H9 (cell line): ENCODE measurements at regions not wholly inside any gene's neighbourhood (a gene's known extent, or its start where the extent isn't known, plus 50 kb on each side); places are given as distances from the start of the nearest gene placed in this dataset.

Experiments
- DNase-seq: peaks from one replicate; pipeline ENCODE4 v3.0.0-alpha.2; 2017
- H2AFZ ChIP-seq: one replicate; pipeline ENCODE4 v1.6.1; 2013; ENCODE audit warnings: mild to moderate bottlenecking, low read length, control low read depth, moderate library complexity
- H2AK5ac ChIP-seq: 2 replicates; pipeline ENCODE4 v1.6.1; 2013; ENCODE audit warnings: low read length, control low read depth, mixed read lengths; ENCODE audit not compliant: insufficient read length
- H2BK120ac ChIP-seq: one replicate; pipeline ENCODE4 v1.6.1; 2013; ENCODE audit warnings: low read depth, mild to moderate bottlenecking, low read length, control low read depth, inconsistent platforms; ENCODE audit not compliant: poor library complexity, severe bottlenecking
- H2BK12ac ChIP-seq: 2 replicates; pipeline ENCODE4 v1.6.1; 2013; ENCODE audit warnings: low read length, control low read depth, mixed read lengths, low read depth; ENCODE audit not compliant: insufficient read length
- H2BK15ac ChIP-seq: 2 replicates; pipeline ENCODE4 v1.6.1; 2013; ENCODE audit warnings: low read depth, low read length, control low read depth
- H2BK20ac ChIP-seq: one replicate; pipeline ENCODE4 v1.6.1; 2013; ENCODE audit warnings: low read depth, mild to moderate bottlenecking, low read length, control low read depth, inconsistent platforms; ENCODE audit not compliant: poor library complexity, severe bottlenecking
- H2BK5ac ChIP-seq: 2 replicates; pipeline ENCODE4 v1.6.1; 2013; ENCODE audit warnings: low read length, control low read depth, mixed read lengths; ENCODE audit not compliant: insufficient read length
- H3K14ac ChIP-seq: 2 replicates; pipeline ENCODE4 v1.6.1; 2013; ENCODE audit warnings: low read length, control low read depth; ENCODE audit not compliant: insufficient read depth
- H3K18ac ChIP-seq: 2 replicates; pipeline ENCODE4 v1.6.1; 2013; ENCODE audit warnings: low read depth, mild to moderate bottlenecking, mixed read lengths, low read length, control low read depth; ENCODE audit not compliant: insufficient read length
- H3K23ac ChIP-seq: 2 replicates; pipeline ENCODE4 v1.6.1; 2013; ENCODE audit warnings: low read length, control low read depth, mixed read lengths, low read depth; ENCODE audit not compliant: insufficient read length
- H3K23me2 ChIP-seq: 2 replicates; pipeline ENCODE4 v1.6.1; 2013; ENCODE audit warnings: low read depth, mild to moderate bottlenecking, mixed read lengths, low read length, control low read depth; ENCODE audit not compliant: insufficient read length, poor library complexity, severe bottlenecking
- H3K27ac ChIP-seq: 2 replicates; pipeline ENCODE4 v1.5.1; 2013; ENCODE audit warnings: low read length, control low read depth, mixed read lengths, low read depth; ENCODE audit not compliant: insufficient read length
- H3K27me3 ChIP-seq: 2 replicates; pipeline ENCODE4 v1.6.1; 2013; ENCODE audit warnings: low read length, control low read depth, inconsistent platforms; ENCODE audit not compliant: insufficient read depth
- H3K4ac ChIP-seq: 2 replicates; pipeline ENCODE4 v1.6.1; 2013; ENCODE audit warnings: low read depth, mild to moderate bottlenecking, control low read depth, inconsistent platforms, low read length, moderate library complexity
- H3K4me1 ChIP-seq: 2 replicates; pipeline ENCODE4 v1.6.1; 2013; ENCODE audit warnings: low read length, control low read depth, inconsistent platforms; ENCODE audit not compliant: insufficient read depth
- H3K4me2 ChIP-seq: 2 replicates; pipeline ENCODE4 v1.6.1; 2013; ENCODE audit warnings: low read length, control low read depth, mixed read lengths; ENCODE audit not compliant: insufficient read length, insufficient read depth
- H3K56ac ChIP-seq: 2 replicates; pipeline ENCODE4 v1.6.1; 2013; ENCODE audit warnings: low read depth, mild to moderate bottlenecking, mixed read lengths, low read length, control low read depth; ENCODE audit not compliant: insufficient read length
- H3K79me1 ChIP-seq: 2 replicates; pipeline ENCODE4 v1.6.1; 2013; ENCODE audit warnings: low read depth, mild to moderate bottlenecking, moderate library complexity, low read length, control low read depth, inconsistent platforms; ENCODE audit not compliant: insufficient read depth, poor library complexity, severe bottlenecking
- H3K79me2 ChIP-seq: 2 replicates; pipeline ENCODE4 v1.6.1; 2013; ENCODE audit warnings: low read length, control low read depth, inconsistent platforms; ENCODE audit not compliant: insufficient read depth
- H3K9ac ChIP-seq: 2 replicates; pipeline ENCODE4 v1.6.1; 2013; ENCODE audit warnings: low read length, control low read depth, mixed read lengths; ENCODE audit not compliant: insufficient read length; ENCODE audit errors: extremely low read depth
- H3K9me3 ChIP-seq: one replicate; pipeline ENCODE4 v1.6.1; 2013; ENCODE audit warnings: low read depth, low read length, inconsistent platforms; ENCODE audit not compliant: control insufficient read depth
- H3T11ph ChIP-seq: one replicate; pipeline ENCODE4 v1.6.1; 2013; ENCODE audit warnings: mild to moderate bottlenecking, low read length, control low read depth, inconsistent platforms
- H4K20me1 ChIP-seq: one replicate; pipeline ENCODE4 v1.6.1; 2013; ENCODE audit not compliant: control insufficient read depth, insufficient read length, insufficient read depth
- H4K5ac ChIP-seq: 2 replicates; pipeline ENCODE4 v1.6.1; 2013; ENCODE audit warnings: low read depth, mild to moderate bottlenecking, mixed read lengths, low read length, control low read depth; ENCODE audit not compliant: insufficient read length
- H4K8ac ChIP-seq: replicated peaks from 2 replicates; pipeline ENCODE4 v1.6.1; 2013; ENCODE audit warnings: low read length, control low read depth, mixed read lengths, low read depth; ENCODE audit not compliant: insufficient read length
- H4K91ac ChIP-seq: 2 replicates; pipeline ENCODE4 v1.6.1; 2013; ENCODE audit warnings: low read depth, mild to moderate bottlenecking, moderate library complexity, mixed read lengths, low read length, control low read depth; ENCODE audit not compliant: insufficient read length
- H3K27ac Mint-ChIP-seq, 3 experiments: 2 replicates in 2 of 3; 3 replicates in 1 of 3; pipeline ENCODE4 v1.8.0; 2020 to 2021; ENCODE audit warnings: mixed read lengths in 3 of 3, mild to moderate bottlenecking in 1 of 3, moderate library complexity in 1 of 3
- H3K27me3 Mint-ChIP-seq: 2 replicates; pipeline ENCODE4 v1.8.0; 2021; ENCODE audit warnings: low read depth, mild to moderate bottlenecking, moderate library complexity, mixed read lengths
- H3K36me3 Mint-ChIP-seq, 3 experiments: 2 replicates in 2 of 3; 3 replicates in 1 of 3; pipeline ENCODE4 v1.8.0; 2020 to 2021; ENCODE audit warnings: low read depth in 3 of 3, mixed read lengths in 3 of 3; ENCODE audit not compliant: insufficient read depth in 1 of 3
- H3K4me1 Mint-ChIP-seq, 2 experiments: 2 replicates each; pipeline ENCODE4 v1.8.0; 2020; ENCODE audit warnings: mixed read lengths in 2 of 2
- H3K4me3 Mint-ChIP-seq, 2 experiments: 2 replicates in 1 of 2; 3 replicates in 1 of 2; pipeline ENCODE4 v1.8.0; 2020 to 2021; ENCODE audit warnings: mild to moderate bottlenecking in 2 of 2, mixed read lengths in 2 of 2, moderate library complexity in 1 of 2
- H3K9me3 Mint-ChIP-seq, 2 experiments: 2 replicates in 1 of 2; 3 replicates in 1 of 2; pipeline ENCODE4 v1.8.0; 2020; ENCODE audit warnings: mild to moderate bottlenecking in 2 of 2, mixed read lengths in 2 of 2, moderate library complexity in 1 of 2
- TF ChIP-seq, protein P1 (sequence below): fragments of 200-600 bp; sonication (generic); conservative IDR thresholded peaks from 3 replicates; pipeline ENCODE4 v1.8.0; 2021; ENCODE audit warnings: antibody characterized with exemption, mild to moderate bottlenecking

DNA sequence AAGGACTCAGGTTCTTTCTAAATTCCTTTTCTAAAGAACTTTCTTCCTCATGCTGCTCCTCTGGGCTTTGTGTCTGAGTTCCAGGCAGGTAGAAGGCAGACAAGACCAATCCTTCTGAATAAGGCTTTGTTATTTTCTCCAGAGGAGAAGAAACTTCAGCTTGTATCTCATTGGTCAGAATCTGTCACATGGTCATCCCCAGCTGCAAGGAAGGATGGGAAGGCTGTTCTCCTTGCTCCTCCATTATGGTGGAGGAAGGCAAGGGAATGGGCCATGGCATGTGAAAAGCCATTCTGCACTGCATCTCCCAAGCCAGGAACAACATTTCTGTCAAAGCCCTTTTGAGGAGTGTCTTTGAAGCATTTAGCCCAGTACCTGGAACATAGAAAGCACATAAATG lies 50.6 kb upstream of the NTPCR start:
- Mint-ChIP-seq H3K36me3 (peaks cover 0 to 4% (median 1%) of the 10 kb centered on the region in 3 experiments; a peak in 3 of 7 replicates), H3K27me3 (no peaks in the 10 kb centered on the region; the same call in 1 of the 2 replicates), H3K4me1 (peaks cover 34 to 45% of the 10 kb centered on the region in 2 experiments), H3K27ac (peak overlapping the region in 1 of 3 experiments; percentile 80; a peak in 1 of 7 replicates), H3K4me3 (no peak overlapping the region), H3K9me3 (peaks cover 0 to 5% of the 10 kb centered on the region in 2 experiments; a peak in 2 of 5 replicates)
- H4K20me1 ChIP-seq: no peaks in the 10 kb centered on the region
- no peak overlapping the region for H3T11ph ChIP-seq
- H3K4me1 ChIP-seq: peaks cover 2% of the 10 kb centered on the region; the same call in 1 of the 2 replicates
- TF ChIP-seq, protein P1, sequence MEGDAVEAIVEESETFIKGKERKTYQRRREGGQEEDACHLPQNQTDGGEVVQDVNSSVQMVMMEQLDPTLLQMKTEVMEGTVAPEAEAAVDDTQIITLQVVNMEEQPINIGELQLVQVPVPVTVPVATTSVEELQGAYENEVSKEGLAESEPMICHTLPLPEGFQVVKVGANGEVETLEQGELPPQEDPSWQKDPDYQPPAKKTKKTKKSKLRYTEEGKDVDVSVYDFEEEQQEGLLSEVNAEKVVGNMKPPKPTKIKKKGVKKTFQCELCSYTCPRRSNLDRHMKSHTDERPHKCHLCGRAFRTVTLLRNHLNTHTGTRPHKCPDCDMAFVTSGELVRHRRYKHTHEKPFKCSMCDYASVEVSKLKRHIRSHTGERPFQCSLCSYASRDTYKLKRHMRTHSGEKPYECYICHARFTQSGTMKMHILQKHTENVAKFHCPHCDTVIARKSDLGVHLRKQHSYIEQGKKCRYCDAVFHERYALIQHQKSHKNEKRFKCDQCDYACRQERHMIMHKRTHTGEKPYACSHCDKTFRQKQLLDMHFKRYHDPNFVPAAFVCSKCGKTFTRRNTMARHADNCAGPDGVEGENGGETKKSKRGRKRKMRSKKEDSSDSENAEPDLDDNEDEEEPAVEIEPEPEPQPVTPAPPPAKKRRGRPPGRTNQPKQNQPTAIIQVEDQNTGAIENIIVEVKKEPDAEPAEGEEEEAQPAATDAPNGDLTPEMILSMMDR: no peak
- peaks cover under 1% of the 10 kb centered on the region for H3K9me3 ChIP-seq
- H2AFZ ChIP-seq: no peak overlapping the region
- no peak overlapping the region for H3K27ac ChIP-seq
- H3K18ac ChIP-seq: no peak overlapping the region
- no peak overlapping the region for H3K23ac ChIP-seq
- no peak overlapping the region for H2BK15ac ChIP-seq
- no peak overlapping the region for H3K14ac ChIP-seq
- no peak overlapping the region for H4K8ac ChIP-seq
- no peak overlapping the region for H2BK5ac ChIP-seq
- H3K79me2 ChIP-seq: no peaks in the 10 kb centered on the region
- no peak overlapping the region for H3K4me2 ChIP-seq
- no peaks in the 10 kb centered on the region for H3K79me1 ChIP-seq
- H4K91ac ChIP-seq: no peak overlapping the region
- no peak for DNase-seq
- no peak overlapping the region for H4K5ac ChIP-seq
- no peak overlapping the region for H3K4ac ChIP-seq
- no peaks in the 10 kb centered on the region for H3K23me2 ChIP-seq
- no peak overlapping the region for H2BK120ac ChIP-seq
- no peak overlapping the region for H2BK20ac ChIP-seq
- H3K56ac ChIP-seq: no peak overlapping the region
- H2AK5ac ChIP-seq: no peak overlapping the region
- H3K27me3 ChIP-seq: no peaks in the 10 kb centered on the region
- no peak overlapping the region for H3K9ac ChIP-seq
- H2BK12ac ChIP-seq: no peak overlapping the region
